Body of pancreas (tissue), 4 donors: ENCODE measurements at regions not wholly inside any gene's neighbourhood (a gene's known extent, or its start where the extent isn't known, plus 50 kb on each side); places are given as distances from the start of the nearest gene placed in this dataset.

Experiments used
- CTCF ChIP-seq, 7 experiments: fragments of 450-650 bp in 4 of 7; fragments of 200-600 bp in 3 of 7; sonication (generic) in 3 of 7; IDR thresholded peaks; one replicate each; pipeline ENCODE4 v1.5.1; 2016 to 2019; ENCODE audit warnings: antibody characterized with exemption in 7 of 7
- POLR2A ChIP-seq, 3 donors: fragments of 450-650 bp; IDR thresholded peaks; one replicate each; pipeline ENCODE4 v1.6.1; 2016; ENCODE audit warnings: antibody characterized with exemption in 3 of 3, mild to moderate bottlenecking in 2 of 3

DNA sequence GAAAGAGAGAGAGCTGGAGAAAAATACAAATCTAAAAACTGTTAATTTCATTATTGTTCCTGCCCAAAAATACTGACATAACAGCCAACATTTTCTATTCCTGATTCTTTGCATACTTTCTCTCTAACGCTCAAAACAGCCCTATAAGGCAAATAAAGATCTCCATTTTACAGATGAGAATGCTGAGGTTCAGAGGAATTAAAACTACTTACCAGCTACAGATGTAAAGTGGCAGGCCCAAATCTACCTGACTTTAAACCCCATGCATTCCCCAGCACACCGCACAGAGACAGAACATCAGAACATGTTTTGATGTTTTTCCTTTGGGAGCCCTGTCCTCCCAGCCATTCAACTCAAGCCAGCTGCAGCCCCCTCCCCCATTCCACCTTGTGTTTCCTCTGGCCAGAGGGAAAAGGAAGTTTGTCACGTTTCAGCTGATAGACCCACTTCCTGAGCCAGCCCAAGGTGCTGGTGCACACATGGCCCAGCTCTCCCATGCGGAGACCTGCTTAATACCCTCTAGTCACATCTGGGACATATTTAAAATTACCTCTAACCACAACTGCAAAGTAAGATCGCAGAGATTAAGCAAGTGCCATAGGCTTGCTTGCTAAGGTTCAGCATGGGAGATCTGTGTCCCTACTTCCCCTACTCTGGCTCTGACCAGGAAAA, 133.1 kb upstream of the NFIA start:
- TF ChIP-seq POLR2A (IDR thresholded peaks at IDR 0.05) (no peak), CTCF (IDR thresholded peaks at IDR 0.05) (no peak)
